K562 (cell line): ENCODE measurements at regions not wholly inside any gene's neighbourhood (a gene's known extent, or its start where the extent isn't known, plus 50 kb on each side); places are given as distances from the start of the nearest gene placed in this dataset.
A peak's percentile ranks its signal among the peaks of the same experiment; 100 is the strongest.
"Not testable (repeated sequence)": the region's sequence is repeated elsewhere in the genome, so short reads cannot be mapped to it uniquely, and the experiment has no call there.

ENCODE experiments used
- ATAC-seq: fragments of 200-7000 bp; cut with Tn5 transposase; 3 replicates; pipeline ENCODE4 v1.9.1; 2020; ENCODE audit warnings: moderate library complexity
- BruUV-seq: library from RNA; stranded (reverse); fragments of 400-500 nt; replicated peaks from 2 replicates; lab custom pipeline; 2021; lab: Mats Ljungman, UMichigan
- CTCF ChIA-PET: fragments of 300-600 bp; formaldehyde crosslinking; extraction: SDS; loops from one replicate; lab custom pipeline; 2021; ENCODE audit warnings: low intra/inter-chr PET ratio; lab: Yijun Ruan, JAX
- POLR2A ChIA-PET: fragments of 300-600, 350-650 bp; sonication (Branson Sonifier 250); formaldehyde crosslinking; extraction: SDS; loops from one replicate; lab custom pipeline; 2021; ENCODE audit warnings: antibody characterized with exemption, inconsistent platforms; lab: Yijun Ruan, JAX
- DNase-seq, 4 experiments: peaks; one replicate each; pipeline versions ENCODE4 v3.0.0 to v3.0.0-alpha.2; 2011 to 2018; ENCODE audit warnings: low spot score in 3 of 4, mixed read lengths in 3 of 4; ENCODE audit errors: extremely low read depth in 1 of 4
- FAIRE-seq: peaks from 2 replicates; lab custom pipeline; 2011; peaks lifted over from hg19 to GRCh38; lab: Jason Lieb, UNC
- H2AFZ ChIP-seq: 2 replicates; pipeline ENCODE4 v1.6.0; 2011; ENCODE audit warnings: low read depth, low read length, control low read depth, inconsistent platforms
- H3K27ac ChIP-seq: fragments of 200-600 bp; 3 replicates; pipeline ENCODE4 v1.8.0; 2011; ENCODE audit warnings: low read depth, mild to moderate bottlenecking, control low read depth, inconsistent platforms, low read length, moderate library complexity, mixed read lengths; ENCODE audit errors: extremely low read depth
- H3K27me3 ChIP-seq, 2 experiments: fragments of 300-600 bp in 1 of 2; 2 replicates in 1 of 2; 3 replicates in 1 of 2; pipeline versions ENCODE4 v1.6.0 to v1.8.0; 2011; ENCODE audit warnings: inconsistent platforms in 2 of 2, low read length in 2 of 2, mild to moderate bottlenecking in 1 of 2, mixed read lengths in 1 of 2, moderate library complexity in 1 of 2; ENCODE audit not compliant: control insufficient read depth in 2 of 2, insufficient read depth in 2 of 2
- H3K36me3 ChIP-seq: fragments of 300-600 bp; 3 replicates; pipeline ENCODE4 v1.8.0; 2011; ENCODE audit warnings: mild to moderate bottlenecking, low read length, inconsistent platforms; ENCODE audit not compliant: control insufficient read depth, insufficient read depth
- H3K4me1 ChIP-seq, 2 experiments: fragments of 200-600 bp in 1 of 2; replicated peaks in 1 of 2; 2 replicates in 1 of 2; 3 replicates in 1 of 2; pipeline versions ENCODE4 v1.5.1 to v1.8.0; 2011; ENCODE audit warnings: inconsistent platforms in 2 of 2, low read length in 2 of 2, mild to moderate bottlenecking in 1 of 2, mixed read lengths in 1 of 2, moderate library complexity in 1 of 2; ENCODE audit not compliant: control insufficient read depth in 2 of 2, insufficient read depth in 2 of 2
- H3K4me2 ChIP-seq: 2 replicates; pipeline ENCODE4 v1.6.1; 2011; ENCODE audit warnings: low read length, control low read depth, inconsistent platforms, mixed read lengths; ENCODE audit not compliant: insufficient read depth
- H3K4me3 ChIP-seq: fragments of 200-600 bp; sonication (generic), shearing (Covaris generic); 2 replicates; pipeline ENCODE4 v1.5.1; 2016; ENCODE audit warnings: control low read depth, inconsistent platforms
- H3K79me2 ChIP-seq: fragments of 200-600 bp; 3 replicates; pipeline ENCODE4 v1.8.0; 2011; ENCODE audit warnings: low read length, inconsistent platforms; ENCODE audit not compliant: control insufficient read depth, insufficient read depth
- H3K9ac ChIP-seq, 2 experiments: 2 replicates each; pipeline versions ENCODE4 v1.6.0 to v1.6.1; 2011; ENCODE audit warnings: low read depth in 2 of 2, low read length in 2 of 2, control low read depth in 1 of 2, inconsistent platforms in 1 of 2, mild to moderate bottlenecking in 1 of 2, mixed read lengths in 1 of 2; ENCODE audit not compliant: insufficient read depth in 1 of 2
- H3K9me1 ChIP-seq: one replicate; pipeline ENCODE4 v1.6.0; 2011; ENCODE audit warnings: inconsistent platforms, mild to moderate bottlenecking, low read length, moderate library complexity; ENCODE audit not compliant: control insufficient read depth, insufficient read depth
- H3K9me3 ChIP-seq: replicated peaks from 2 replicates; pipeline ENCODE4 v1.5.1; 2011; ENCODE audit warnings: low read depth, low read length, inconsistent platforms; ENCODE audit not compliant: control insufficient read depth, insufficient read depth
- H4K20me1 ChIP-seq: replicated peaks from 2 replicates; pipeline ENCODE4 v1.6.1; 2011; ENCODE audit warnings: low read length, inconsistent platforms, mixed read lengths; ENCODE audit not compliant: control insufficient read depth, insufficient read depth
- NFIC ChIP-seq: fragments of 450-650 bp; IDR thresholded peaks from 2 replicates; pipeline ENCODE4 v1.6.1; 2017; ENCODE audit warnings: mild to moderate bottlenecking, inconsistent platforms
- NFYB ChIP-seq: IDR thresholded peaks from 2 replicates; pipeline ENCODE4 v1.6.1; 2011; ENCODE audit warnings: mild to moderate bottlenecking, moderate library complexity; ENCODE audit not compliant: insufficient read length; ENCODE audit errors: extremely low read depth
- ZBTB7A ChIP-seq: IDR thresholded peaks from 2 replicates; pipeline ENCODE4 v1.6.1; 2011; ENCODE audit warnings: low read depth, mild to moderate bottlenecking, low read length, moderate library complexity, borderline replicate concordance; ENCODE audit not compliant: control insufficient read depth
- ZNF263 ChIP-seq: sonication (generic); formaldehyde crosslinking; IDR thresholded peaks from 2 replicates; pipeline ENCODE4 v1.8.0; 2022; ENCODE audit warnings: mild to moderate bottlenecking, missing genetic modification reagents, borderline replicate concordance
- WGBS: fragments of 100-300 bp; shearing (Covaris generic); methylation state at CpG from one replicate; pipeline ENCODE4 v1.1.6; 2016; ENCODE audit warnings: low coverage, mixed read lengths; ENCODE audit not compliant: insufficient coverage; ENCODE audit errors: missing lambda C conversion rate; 5-methylcytosine and 5-hydroxymethylcytosine counted together
- in situ Hi-C: fragments of 300-500 bp; cut with MboI; formaldehyde crosslinking; loops from 4 replicates; pipeline ENCODE4 v1.15.0; 2018; ENCODE audit warnings: inconsistent platforms, mixed read lengths
- intact Hi-C: fragments of 100-400 bp; cut with micrococcal nuclease; formaldehyde crosslinking; loops from 2 replicates; pipeline ENCODE4 v1.14.2; 2022

DNA sequence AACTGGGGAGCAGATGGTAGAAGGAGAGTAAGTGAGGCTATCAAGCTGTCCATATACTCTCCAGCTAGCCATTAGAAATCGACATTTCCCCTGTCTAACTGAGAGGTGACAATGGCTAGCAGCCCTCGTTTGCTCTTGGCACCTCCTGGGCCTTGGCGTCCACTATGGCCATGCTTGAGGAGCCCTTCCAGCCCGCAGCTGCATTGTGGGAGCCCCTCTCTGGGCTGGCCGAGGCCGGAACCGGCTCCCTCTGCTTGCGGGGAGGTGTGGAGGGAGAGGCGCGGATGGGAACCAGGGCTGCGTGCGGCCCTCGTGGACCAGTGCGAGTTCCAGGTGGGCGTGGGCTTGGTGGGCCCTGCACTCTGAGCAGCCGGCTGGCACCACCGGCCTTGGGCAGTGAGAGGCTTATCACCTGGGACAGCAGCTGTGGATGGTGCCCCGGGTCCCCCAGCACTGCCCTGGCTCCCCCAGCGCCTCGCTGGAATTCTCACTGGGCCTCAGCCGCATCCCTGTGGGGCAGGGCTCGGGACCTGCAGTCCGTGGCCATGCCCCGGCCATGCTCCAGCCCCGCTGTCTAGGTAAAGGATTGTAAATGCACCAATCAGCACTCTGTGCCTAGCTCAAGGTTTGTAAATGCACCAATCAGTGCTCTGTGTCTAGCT lies 56.2 kb upstream of the PARP1 start:
- Histone ChIP-seq H4K20me1 (no peaks in the 10 kb centered on the region), H2AFZ (no peak overlapping the region), H3K9me1 (no peaks in the 10 kb centered on the region), H3K36me3 (no peaks in the 10 kb centered on the region), H3K4me1 (peaks cover 0 to 4% of the 10 kb centered on the region in 2 experiments; a peak in 1 of 5 replicates), H3K79me2 (no peaks in the 10 kb centered on the region), H3K9me3 (peaks cover 2% of the 10 kb centered on the region; the same call in 1 of the 2 replicates), H3K4me3 (no peak overlapping the region), H3K27ac (no peak overlapping the region), H3K27me3 (peaks cover 5 to 11% of the 10 kb centered on the region in 2 experiments; a peak in 4 of 5 replicates), H3K4me2 (no peak overlapping the region), H3K9ac (no peak overlapping the region)
- in situ Hi-C loops (no loop called here), intact Hi-C loops (no loop called here)
- ChIA-PET POLR2A (interaction anchor here (0.6 to 0.8 kb wide), 3 partner anchors 12 to 160 kb away, joined by 3 read pairs; no protein-coding TSS in a partner anchor), CTCF (no interaction called here)
- DNase-seq = no peak
- BruUV-seq = no TSS peak
- 6% methylated on average over 25 of the region's 25 CpGs for WGBS
- no peak for FAIRE-seq
- ATAC-seq = no peak
- TF ChIP-seq ZBTB7A (no peak), ZNF263 (CRISPR knock-in tag) (no peak)

DNA sequence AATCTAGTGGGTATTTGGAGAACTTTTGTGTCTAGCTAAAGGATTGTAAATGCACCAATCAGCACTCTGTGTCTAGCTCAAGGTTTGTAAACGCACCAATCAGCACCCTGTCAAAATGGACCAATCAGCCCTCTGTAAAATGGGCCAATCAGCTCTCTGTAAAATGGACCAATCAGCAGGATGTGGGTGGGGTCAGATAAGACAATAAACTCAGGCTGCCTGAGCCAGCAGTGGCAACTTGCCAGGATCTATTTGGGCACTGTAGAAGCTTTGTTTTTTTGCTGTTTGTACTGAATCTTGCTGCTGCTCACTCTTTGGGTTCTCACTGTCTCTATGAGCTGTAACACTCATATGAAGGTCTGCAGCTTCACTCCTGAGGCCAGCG lies 56.7 kb upstream of the PARP1 start:
- BruUV-seq, H3K4me3 ChIP-seq, H3K4me1 ChIP-seq, H3K27me3 ChIP-seq, H3K9ac ChIP-seq, H3K36me3 ChIP-seq, H3K27ac ChIP-seq, intact Hi-C loops, H3K9me1 ChIP-seq, H3K4me2 ChIP-seq, H3K79me2 ChIP-seq, FAIRE-seq, CTCF ChIA-PET, ATAC-seq, DNase-seq, in situ Hi-C loops, H2AFZ ChIP-seq, H4K20me1 ChIP-seq, H3K9me3 ChIP-seq: not testable (repeated sequence)
- 0% methylated on average over 2 of the region's 2 CpGs for whole genome bisulfite sequencing
- POLR2A ChIA-PET = interaction anchor here (0.6 to 0.7 kb wide), 2 partner anchors 12 to 114 kb away, joined by 3 read pairs; no protein-coding TSS in a partner anchor
- TF ChIP-seq NFYB (peak; percentile 75), NFIC (peak; percentile 84)
